Right lobe of liver (tissue), 6 donors: ENCODE measurements at regions not wholly inside any gene's neighbourhood (a gene's known extent, or its start where the extent isn't known, plus 50 kb on each side); places are given as distances from the start of the nearest gene placed in this dataset.

Experiments
- ATAC-seq, 4 donors: fragments of 200-7000 bp; cut with Tn5 transposase; one replicate each; pipeline ENCODE4 v1.9.1; 2020; ENCODE audit warnings: mild to moderate bottlenecking in 4 of 4, moderate library complexity in 4 of 4
- DNase-seq, 3 donors: peaks; one replicate each; pipeline ENCODE4 v3.0.0-alpha.2; 2020
- H3K27ac ChIP-seq, 3 donors: fragments of 200-600 bp; one replicate each; pipeline ENCODE4 v1.8.0; 2022
- H3K27me3 ChIP-seq, 2 donors: fragments of 200-600 bp; one replicate each; pipeline ENCODE4 v1.8.0; 2022
- H3K36me3 ChIP-seq, 4 donors: fragments of 200-600 bp; sonication (generic) in 1 of 4; one replicate each; pipeline versions ENCODE4 v1.5.1 to v1.8.0; 2017 to 2022; ENCODE audit warnings: control low read depth in 1 of 4
- H3K4me1 ChIP-seq, 4 donors: fragments of 200-600 bp; sonication (generic) in 1 of 4; one replicate each; pipeline versions ENCODE4 v1.5.1 to v1.8.0; 2017 to 2022; ENCODE audit warnings: control low read depth in 1 of 4
- H3K4me3 ChIP-seq, 3 donors: fragments of 200-600 bp; one replicate each; pipeline ENCODE4 v1.8.0; 2022
- H3K9me3 ChIP-seq, 4 donors: fragments of 200-600 bp; sonication (generic) in 1 of 4; one replicate each; pipeline versions ENCODE4 v1.5.1 to v1.8.0; 2017 to 2022; ENCODE audit warnings: control low read depth in 1 of 4
- POLR2A ChIP-seq: fragments of 450-650 bp; IDR thresholded peaks from one replicate; pipeline ENCODE4 v1.6.1; 2017; ENCODE audit warnings: antibody characterized with exemption, mild to moderate bottlenecking
- WGBS: methylation state at CpG from one replicate; pipeline ENCODE4 v1.1.6; 2018; ENCODE audit warnings: low coverage, low lambda C conversion rate; ENCODE audit not compliant: insufficient coverage; ENCODE audit errors: missing lambda C conversion rate; 5-methylcytosine and 5-hydroxymethylcytosine counted together
- intact Hi-C, 2 donors: fragments of 100-400 bp; cut with DNase I; formaldehyde crosslinking; loops; one replicate each; pipeline versions ENCODE4 v1.11.2 to v1.14.1; 2022
- TF ChIP-seq, protein P1 (sequence below), 4 donors: fragments of 200-600 bp in 3 of 4; fragments of 450-650 bp in 1 of 4; IDR thresholded peaks; one replicate each; pipeline versions ENCODE4 v1.5.1 to v1.8.0; 2016 to 2022; ENCODE audit warnings: antibody characterized with exemption in 4 of 4, mild to moderate bottlenecking in 2 of 4
- donor health status: DM: no; HTN: yes; CAD: no.
- donor health status: DM: no; HTN: no; CAD: no.
- donor health status: DM: no; HTN: no; CAD: no.
- donor health status: DM: no; HTN: yes; CAD: no.
- donor health status: DM: no; HTN: yes; CAD: no.

DNA sequence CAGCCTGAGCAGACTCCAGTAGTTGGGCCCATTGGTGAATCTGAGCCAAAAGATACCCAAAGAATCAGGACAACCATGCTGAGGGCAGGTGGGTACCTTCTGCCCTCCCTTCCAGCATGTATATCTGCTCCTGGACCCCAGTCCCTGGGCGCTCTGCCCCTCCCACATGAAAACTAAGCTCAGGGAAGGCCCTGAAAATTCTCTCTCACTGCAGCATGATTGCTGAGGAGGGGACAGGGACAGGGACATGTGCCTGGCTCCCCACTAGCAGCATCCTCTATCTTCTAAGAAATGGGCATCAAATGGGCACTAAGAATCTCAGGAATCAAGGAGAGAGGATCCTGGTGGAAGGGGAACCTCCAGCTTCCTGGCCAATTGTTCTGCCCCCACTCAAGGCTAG lies 446.0 kb downstream of the MATN1 start:
- no peak overlapping the region for H3K27ac ChIP-seq
- H3K4me1 ChIP-seq: no peaks in the 10 kb centered on the region
- H3K36me3 ChIP-seq: no peaks in the 10 kb centered on the region
- H3K4me3 ChIP-seq: no peak overlapping the region
- H3K27me3 ChIP-seq: no peaks in the 10 kb centered on the region
- TF ChIP-seq POLR2A: no peak
- TF ChIP-seq, protein P1, sequence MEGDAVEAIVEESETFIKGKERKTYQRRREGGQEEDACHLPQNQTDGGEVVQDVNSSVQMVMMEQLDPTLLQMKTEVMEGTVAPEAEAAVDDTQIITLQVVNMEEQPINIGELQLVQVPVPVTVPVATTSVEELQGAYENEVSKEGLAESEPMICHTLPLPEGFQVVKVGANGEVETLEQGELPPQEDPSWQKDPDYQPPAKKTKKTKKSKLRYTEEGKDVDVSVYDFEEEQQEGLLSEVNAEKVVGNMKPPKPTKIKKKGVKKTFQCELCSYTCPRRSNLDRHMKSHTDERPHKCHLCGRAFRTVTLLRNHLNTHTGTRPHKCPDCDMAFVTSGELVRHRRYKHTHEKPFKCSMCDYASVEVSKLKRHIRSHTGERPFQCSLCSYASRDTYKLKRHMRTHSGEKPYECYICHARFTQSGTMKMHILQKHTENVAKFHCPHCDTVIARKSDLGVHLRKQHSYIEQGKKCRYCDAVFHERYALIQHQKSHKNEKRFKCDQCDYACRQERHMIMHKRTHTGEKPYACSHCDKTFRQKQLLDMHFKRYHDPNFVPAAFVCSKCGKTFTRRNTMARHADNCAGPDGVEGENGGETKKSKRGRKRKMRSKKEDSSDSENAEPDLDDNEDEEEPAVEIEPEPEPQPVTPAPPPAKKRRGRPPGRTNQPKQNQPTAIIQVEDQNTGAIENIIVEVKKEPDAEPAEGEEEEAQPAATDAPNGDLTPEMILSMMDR (IDR thresholded peaks at IDR 0.05): no peak
- H3K9me3 ChIP-seq: no peaks in the 10 kb centered on the region
- WGBS: 43% methylated on average over 1 of the region's 1 CpG
- intact Hi-C loops: no loop called here
- no peak for DNase-seq
- no peak for ATAC-seq

DNA sequence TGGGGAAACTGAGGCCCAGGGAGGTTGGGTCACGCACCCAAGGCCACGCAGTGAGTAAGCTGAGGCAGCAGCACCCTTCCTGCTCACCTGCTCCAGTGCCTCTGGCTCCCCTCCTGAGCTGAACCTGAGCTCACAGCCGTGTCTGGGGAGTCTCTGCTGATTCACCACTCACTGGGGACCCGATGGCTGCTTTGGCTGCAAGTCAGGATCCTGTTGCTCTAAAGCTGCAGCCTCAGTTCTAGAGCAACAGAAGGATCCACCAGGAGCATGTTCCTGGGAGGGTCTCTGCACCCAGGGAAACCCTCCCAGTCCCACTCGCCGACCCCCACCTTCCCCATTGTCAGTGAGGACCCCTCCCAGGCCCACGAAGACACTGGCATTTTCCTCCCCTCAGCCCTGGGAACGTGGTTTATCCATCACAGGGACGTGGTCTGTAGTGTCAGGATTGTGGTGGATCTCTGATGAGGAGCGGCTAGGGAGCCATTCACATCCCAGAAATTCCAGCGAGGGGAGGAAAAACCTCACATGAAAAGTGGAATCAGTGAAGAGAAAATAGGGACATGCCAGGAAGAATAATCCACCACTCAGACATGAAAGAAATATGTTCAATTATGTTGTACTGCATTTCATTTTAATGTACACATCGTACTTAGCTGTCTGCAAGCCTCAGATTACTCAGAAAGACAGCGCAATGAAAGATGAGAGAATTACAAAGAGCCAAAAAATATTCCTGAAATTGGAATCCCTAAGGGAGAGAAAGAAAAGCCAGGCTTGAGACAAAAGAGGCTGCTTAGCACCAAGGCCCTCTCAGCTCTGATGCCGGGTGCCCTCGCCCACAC lies 447.2 kb downstream of the MATN1 start:
- intact Hi-C loops: no loop called here
- WGBS: 70% methylated on average over 10 of the region's 15 CpGs

DNA sequence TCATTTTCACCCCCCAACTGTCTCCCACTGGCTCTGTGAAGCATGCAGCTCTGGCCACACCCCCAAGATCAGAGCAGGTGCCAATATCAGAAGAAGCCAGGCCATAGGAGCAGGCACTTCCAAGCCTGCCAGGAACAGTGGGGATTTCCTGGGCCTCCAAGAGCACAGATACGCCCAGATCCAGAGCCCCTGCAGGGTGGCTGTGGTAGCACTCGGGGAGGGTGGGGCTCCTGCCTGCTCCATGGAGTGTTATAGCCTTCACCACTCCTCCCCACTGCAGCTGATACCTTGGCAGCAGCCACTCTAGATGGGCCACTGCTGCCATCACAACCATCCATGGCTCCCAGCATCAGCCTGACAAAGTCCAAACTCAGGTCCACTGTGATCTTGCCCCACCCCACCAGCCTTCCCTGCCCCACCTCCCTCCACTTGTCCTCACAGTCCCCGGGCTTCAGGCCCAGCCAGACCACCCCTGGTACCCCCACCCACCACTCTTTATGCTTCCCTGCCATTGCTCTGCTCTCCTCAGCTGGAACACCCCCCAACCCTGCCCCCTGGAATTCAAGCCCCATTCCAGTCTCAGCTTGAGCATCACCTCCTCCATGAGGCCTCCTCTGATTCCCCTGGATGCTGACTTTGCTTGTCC lies 448.3 kb downstream of the MATN1 start:
- Histone ChIP-seq H3K4me3 (no peak overlapping the region), H3K4me1 (no peaks in the 10 kb centered on the region), H3K36me3 (no peaks in the 10 kb centered on the region), H3K27me3 (no peaks in the 10 kb centered on the region), H3K27ac (no peak overlapping the region), H3K9me3 (no peaks in the 10 kb centered on the region)
- DNase-seq: no peak
- WGBS: 86% methylated on average over 1 of the region's 3 CpGs
- TF ChIP-seq POLR2A: no peak
- TF ChIP-seq, protein P1 (IDR thresholded peaks at IDR 0.05): no peak
- intact Hi-C loops: no loop called here
- no peak for ATAC-seq

More for the DNA sequence above, 447.2 kb downstream of the MATN1 start:
- ATAC-seq (no peak), DNase-seq (no peak)
- no peaks in the 10 kb centered on the region for H3K27me3 ChIP-seq
- H3K9me3 ChIP-seq: no peaks in the 10 kb centered on the region
- H3K4me1 ChIP-seq: no peaks in the 10 kb centered on the region
- no peak overlapping the region for H3K27ac ChIP-seq
- H3K4me3 ChIP-seq: no peak overlapping the region
- TF ChIP-seq POLR2A: no peak
- TF ChIP-seq, protein P1 (IDR thresholded peaks at IDR 0.05): no peak
- H3K36me3 ChIP-seq: no peaks in the 10 kb centered on the region

DNA sequence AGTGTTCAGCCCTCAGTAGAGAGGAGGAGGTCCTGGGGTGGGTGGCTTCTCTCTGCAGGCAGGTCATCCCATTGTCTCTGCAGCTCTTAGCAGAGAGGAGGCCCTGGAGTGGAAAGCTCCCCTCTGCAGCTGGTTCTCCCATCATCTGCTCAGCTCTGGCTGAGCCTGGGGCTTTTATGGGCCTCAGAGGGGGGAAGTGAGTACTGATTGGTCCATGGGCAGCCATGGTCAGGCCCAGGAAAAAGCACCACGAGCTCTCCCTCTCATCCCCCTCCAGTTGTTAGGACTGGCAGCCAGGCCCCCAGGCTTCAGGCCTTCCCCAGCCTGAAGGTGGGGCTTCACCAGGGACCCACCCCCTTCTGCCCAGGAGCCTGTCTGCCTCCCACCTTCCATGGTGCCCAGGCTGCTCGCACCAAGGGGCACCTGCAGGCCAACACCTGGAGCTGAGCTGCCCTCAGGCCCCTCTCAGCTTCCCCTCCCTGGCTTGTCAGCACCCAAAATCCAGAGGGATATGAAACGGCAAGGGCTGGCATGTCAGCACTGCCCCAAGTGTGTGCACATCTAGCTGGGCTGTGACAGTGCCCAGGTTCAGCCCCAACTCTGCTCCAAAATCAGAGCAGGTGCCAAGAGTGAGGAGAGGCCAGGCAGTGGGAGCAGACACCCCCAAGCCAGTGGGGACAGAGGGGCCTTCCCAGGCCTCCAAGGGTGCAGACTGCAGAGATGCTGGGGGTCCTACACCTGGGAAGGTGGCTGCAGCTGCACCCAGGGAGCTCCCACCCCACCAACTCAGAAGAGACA lies 449.0 kb downstream of the MATN1 start:
- Histone ChIP-seq H3K4me1 (no peaks in the 10 kb centered on the region), H3K36me3 (no peaks in the 10 kb centered on the region), H3K27me3 (no peaks in the 10 kb centered on the region), H3K27ac (no peak overlapping the region), H3K4me3 (no peak overlapping the region), H3K9me3 (no peaks in the 10 kb centered on the region)
- WGBS: no CpG with 5 or more reads among the region's 3 CpGs
- ATAC-seq (no peak), DNase-seq (no peak)
- TF ChIP-seq POLR2A: no peak
- TF ChIP-seq, protein P1 (IDR thresholded peaks at IDR 0.05): no peak
- intact Hi-C loops: no loop called here
